ENCODE measurements at regions not wholly inside any gene's neighbourhood (a gene's known extent, or its start where the extent isn't known, plus 50 kb on each side); places are given as distances from the start of the nearest gene placed in this dataset.

DNA sequence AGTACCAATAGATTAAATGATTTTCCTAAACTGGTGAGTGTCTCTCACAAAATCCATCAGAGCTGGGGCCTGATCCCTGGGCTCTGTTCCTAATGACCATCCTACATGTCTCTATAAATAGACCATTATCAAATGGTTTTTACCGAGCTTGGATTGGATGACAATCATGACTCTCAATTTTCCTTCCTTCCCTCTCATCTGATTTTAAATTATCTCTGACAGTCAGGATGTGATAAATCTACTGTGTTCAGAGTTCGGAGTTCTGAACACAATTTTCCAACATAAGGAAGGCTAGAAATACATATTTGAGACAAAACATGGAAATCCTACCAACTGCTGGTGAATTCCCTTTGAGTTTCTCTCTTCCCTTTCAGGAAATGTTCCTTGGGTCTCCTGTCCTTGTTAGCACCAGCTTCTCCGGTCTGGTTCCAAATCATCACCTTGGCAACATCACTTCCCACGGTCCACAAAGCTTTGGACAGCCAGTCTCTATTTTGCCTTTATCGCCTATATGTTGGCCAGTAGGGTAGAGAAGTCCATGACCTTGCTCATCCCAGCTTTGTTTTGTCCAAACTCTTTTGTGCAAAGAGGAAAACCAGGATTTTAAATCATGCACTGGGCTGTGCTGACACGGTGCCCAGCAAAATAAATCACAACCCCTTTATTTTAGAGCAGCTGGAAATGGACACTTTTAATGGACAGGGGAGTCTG lies 139.6 kb upstream of the ITGA6 start:
- peak in 1 of 2 donors; percentile 20 for DNase-seq (ENCODE audit: low read depth in 2 of 2)
- Histone ChIP-seq H3K4me1 (ENCODE audit: control insufficient read depth, extremely low read depth, insufficient read depth, low read length) (peaks cover 17% of the 10 kb centered on the region), H3K9me3 (ENCODE audit: control insufficient read depth, insufficient read depth, low read depth, low read length) (no peaks in the 10 kb centered on the region), H3K36me3 (ENCODE audit: control insufficient read depth, insufficient read depth, low read length) (no peaks in the 10 kb centered on the region), H3K4me3 (replicated peaks in 1 of 4; ENCODE audit: control extremely low read depth in 1 of 4, insufficient read depth in 1 of 4, low read depth in 3 of 4, low read length in 4 of 4) (no peak overlapping the region), H4K20me1 (ENCODE audit: control insufficient read depth, extremely low read depth, insufficient read depth, low read length) (no peaks in the 10 kb centered on the region), H3K79me2 (ENCODE audit: control insufficient read depth, insufficient read depth, low read length) (no peaks in the 10 kb centered on the region), H3K27me3 (ENCODE audit: control insufficient read depth, insufficient read depth, low read length) (no peaks in the 10 kb centered on the region), H2AFZ (ENCODE audit: low read length) (no peak overlapping the region), H3K9ac (ENCODE audit: insufficient read depth, low read length) (no peak overlapping the region), H3K27ac (ENCODE audit: insufficient read depth, low read length) (no peak overlapping the region), H3K4me2 (ENCODE audit: extremely low read depth, insufficient read depth, low read length) (no peak overlapping the region)
- TF ChIP-seq, protein P1, sequence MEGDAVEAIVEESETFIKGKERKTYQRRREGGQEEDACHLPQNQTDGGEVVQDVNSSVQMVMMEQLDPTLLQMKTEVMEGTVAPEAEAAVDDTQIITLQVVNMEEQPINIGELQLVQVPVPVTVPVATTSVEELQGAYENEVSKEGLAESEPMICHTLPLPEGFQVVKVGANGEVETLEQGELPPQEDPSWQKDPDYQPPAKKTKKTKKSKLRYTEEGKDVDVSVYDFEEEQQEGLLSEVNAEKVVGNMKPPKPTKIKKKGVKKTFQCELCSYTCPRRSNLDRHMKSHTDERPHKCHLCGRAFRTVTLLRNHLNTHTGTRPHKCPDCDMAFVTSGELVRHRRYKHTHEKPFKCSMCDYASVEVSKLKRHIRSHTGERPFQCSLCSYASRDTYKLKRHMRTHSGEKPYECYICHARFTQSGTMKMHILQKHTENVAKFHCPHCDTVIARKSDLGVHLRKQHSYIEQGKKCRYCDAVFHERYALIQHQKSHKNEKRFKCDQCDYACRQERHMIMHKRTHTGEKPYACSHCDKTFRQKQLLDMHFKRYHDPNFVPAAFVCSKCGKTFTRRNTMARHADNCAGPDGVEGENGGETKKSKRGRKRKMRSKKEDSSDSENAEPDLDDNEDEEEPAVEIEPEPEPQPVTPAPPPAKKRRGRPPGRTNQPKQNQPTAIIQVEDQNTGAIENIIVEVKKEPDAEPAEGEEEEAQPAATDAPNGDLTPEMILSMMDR (conservative IDR thresholded peaks at IDR 0.05 in 1 of 2, IDR thresholded peaks at IDR 0.05 in 1 of 2; ENCODE audit: low read depth in 1 of 2, low read length in 2 of 2): no peak
- no peak for TF ChIP-seq EZH2 (IDR thresholded peaks at IDR 0.05; ENCODE audit: low read length, missing control alignments)

DNA sequence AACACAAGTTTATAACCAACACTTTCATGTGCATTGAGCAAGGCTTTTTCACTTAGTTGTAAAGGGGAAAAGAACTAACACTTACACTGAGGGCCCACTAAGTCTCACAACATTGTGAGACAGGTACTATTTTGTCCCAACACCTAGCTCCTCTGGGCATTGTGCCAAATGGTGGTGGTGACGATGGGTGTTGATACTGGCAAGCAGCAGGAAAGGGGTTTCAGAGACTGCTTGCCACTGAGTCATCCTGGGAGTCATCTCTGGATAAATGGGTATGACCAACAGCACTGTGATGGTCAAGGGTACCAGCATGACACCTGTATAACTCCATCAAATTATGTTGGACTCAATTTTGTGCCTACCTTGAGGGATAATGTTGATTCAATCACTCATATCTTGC lies 138.8 kb upstream of the ITGA6 start:
- TF ChIP-seq, protein P1 (conservative IDR thresholded peaks at IDR 0.05 in 1 of 2, IDR thresholded peaks at IDR 0.05 in 1 of 2; ENCODE audit: low read depth in 1 of 2, low read length in 2 of 2): no peak
- TF ChIP-seq EZH2 (IDR thresholded peaks at IDR 0.05; ENCODE audit: low read length, missing control alignments): no peak
- Histone ChIP-seq H3K27me3 (ENCODE audit: control insufficient read depth, insufficient read depth, low read length) (no peaks in the 10 kb centered on the region), H3K36me3 (ENCODE audit: control insufficient read depth, insufficient read depth, low read length) (no peaks in the 10 kb centered on the region), H4K20me1 (ENCODE audit: control insufficient read depth, extremely low read depth, insufficient read depth, low read length) (no peaks in the 10 kb centered on the region), H3K79me2 (ENCODE audit: control insufficient read depth, insufficient read depth, low read length) (no peaks in the 10 kb centered on the region), H2AFZ (ENCODE audit: low read length) (no peak overlapping the region), H3K4me3 (replicated peaks in 1 of 4; ENCODE audit: control extremely low read depth in 1 of 4, insufficient read depth in 1 of 4, low read depth in 3 of 4, low read length in 4 of 4) (no peak overlapping the region), H3K9ac (ENCODE audit: insufficient read depth, low read length) (no peak overlapping the region), H3K4me2 (ENCODE audit: extremely low read depth, insufficient read depth, low read length) (no peak overlapping the region), H3K9me3 (ENCODE audit: control insufficient read depth, insufficient read depth, low read depth, low read length) (no peaks in the 10 kb centered on the region), H3K4me1 (ENCODE audit: control insufficient read depth, extremely low read depth, insufficient read depth, low read length) (peaks cover 14% of the 10 kb centered on the region), H3K27ac (ENCODE audit: insufficient read depth, low read length) (no peak overlapping the region)
- peak in 1 of 2 donors; percentile 54 for DNase-seq (ENCODE audit: low read depth in 2 of 2)

DNA sequence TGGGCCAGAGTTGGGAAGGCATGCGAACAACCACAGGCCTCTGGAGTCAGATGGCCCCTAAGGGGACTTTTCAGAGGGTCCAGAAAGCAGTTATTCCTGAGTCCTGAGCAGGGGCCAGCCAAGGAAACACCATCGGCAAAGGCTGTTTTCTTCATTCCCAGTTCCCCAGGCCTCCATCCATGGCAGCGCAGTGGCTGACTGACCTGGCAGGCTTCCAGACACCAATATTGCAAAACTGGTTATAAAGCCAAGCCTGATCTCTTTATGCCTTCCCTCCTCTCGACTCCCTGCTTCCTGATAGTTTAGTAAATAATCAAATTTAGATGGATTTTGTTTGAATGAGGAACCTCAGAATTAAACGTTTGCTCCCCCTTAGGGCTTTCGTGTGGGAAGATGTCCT lies 133.4 kb upstream of the ITGA6 start:
- no peak for TF ChIP-seq EZH2 (IDR thresholded peaks at IDR 0.05; ENCODE audit: low read length, missing control alignments)
- TF ChIP-seq, protein P1 (conservative IDR thresholded peaks at IDR 0.05 in 1 of 2, IDR thresholded peaks at IDR 0.05 in 1 of 2; ENCODE audit: low read depth in 1 of 2, low read length in 2 of 2): no peak
- H3K9ac ChIP-seq (ENCODE audit: insufficient read depth, low read length): no peak overlapping the region
- no peaks in the 10 kb centered on the region for H4K20me1 ChIP-seq (ENCODE audit: control insufficient read depth, extremely low read depth, insufficient read depth, low read length)
- peaks cover 8% of the 10 kb centered on the region for H3K27me3 ChIP-seq (ENCODE audit: control insufficient read depth, insufficient read depth, low read length)
- no peaks in the 10 kb centered on the region for H3K9me3 ChIP-seq (ENCODE audit: control insufficient read depth, insufficient read depth, low read depth, low read length)
- H2AFZ ChIP-seq (ENCODE audit: low read length): peak overlapping the region; percentile 22
- DNase-seq (ENCODE audit: low read depth in 2 of 2): peak; percentile 14 to 81
- H3K4me3 ChIP-seq (replicated peaks in 1 of 4; ENCODE audit: control extremely low read depth in 1 of 4, insufficient read depth in 1 of 4, low read depth in 3 of 4, low read length in 4 of 4): no peak overlapping the region
- no peaks in the 10 kb centered on the region for H3K4me1 ChIP-seq (ENCODE audit: control insufficient read depth, extremely low read depth, insufficient read depth, low read length)
- H3K36me3 ChIP-seq (ENCODE audit: control insufficient read depth, insufficient read depth, low read length): no peaks in the 10 kb centered on the region
- H3K79me2 ChIP-seq (ENCODE audit: control insufficient read depth, insufficient read depth, low read length): no peaks in the 10 kb centered on the region
- no peak overlapping the region for H3K27ac ChIP-seq (ENCODE audit: insufficient read depth, low read length)
- peak overlapping the region; percentile 29 for H3K4me2 ChIP-seq (ENCODE audit: extremely low read depth, insufficient read depth, low read length)
